HL-60/S4 treated with retinoic acid at 250 ng/mL for 4 days and 3 days (cell line): ENCODE measurements at regions not wholly inside any gene's neighbourhood (a gene's known extent, or its start where the extent isn't known, plus 50 kb on each side); places are given as distances from the start of the nearest gene placed in this dataset.

Source experiments
- in situ Hi-C: fragments of 300-500 bp; cut with MboI; formaldehyde crosslinking; loops from 2 replicates; pipeline ENCODE4 v1.7.0; 2022; ENCODE audit warnings: low sequenced_read_pairs

DNA sequence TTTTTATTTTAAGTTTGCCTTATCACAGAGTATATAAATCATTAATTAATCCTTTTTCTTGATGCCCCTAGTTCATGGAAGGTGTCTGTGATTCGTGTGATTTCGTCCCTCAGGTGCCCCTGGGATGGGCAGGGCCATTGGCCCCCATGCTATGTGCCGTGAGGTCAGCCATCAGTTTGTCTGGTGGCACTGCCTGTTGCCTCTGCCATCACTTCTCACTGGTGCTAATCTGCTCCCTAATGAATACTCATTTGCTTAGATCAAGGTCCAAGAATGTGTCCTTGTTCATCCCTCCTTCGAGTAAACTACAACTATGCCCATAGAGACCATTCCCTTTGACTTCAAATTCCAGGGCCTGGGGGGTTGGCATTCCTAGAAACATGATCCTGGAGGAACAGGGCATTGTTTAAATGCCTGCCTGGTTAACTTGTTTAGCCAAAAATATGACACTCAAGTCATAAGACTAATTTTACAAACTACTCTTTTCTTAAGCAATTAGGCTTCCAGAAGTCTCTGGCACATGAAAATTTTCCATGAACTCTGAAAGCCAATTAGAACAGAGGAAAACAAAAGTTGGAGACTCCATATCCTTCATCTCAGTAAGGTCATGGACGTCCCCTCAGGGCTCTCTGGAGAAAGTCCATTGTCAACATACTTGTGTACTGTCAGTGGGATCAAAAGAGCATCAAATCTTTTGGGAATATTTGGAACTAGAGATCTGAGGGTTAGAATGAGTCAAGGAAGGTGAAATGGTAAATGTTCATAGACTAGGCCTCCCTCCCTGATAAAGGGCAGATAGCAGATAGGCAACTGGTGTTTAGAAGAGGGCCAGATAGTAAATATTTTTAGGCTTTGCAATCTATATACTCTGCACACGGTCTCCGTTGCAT, 90.9 kb upstream of the PLXNC1 start:
- in situ Hi-C loops, result no loop called here

DNA sequence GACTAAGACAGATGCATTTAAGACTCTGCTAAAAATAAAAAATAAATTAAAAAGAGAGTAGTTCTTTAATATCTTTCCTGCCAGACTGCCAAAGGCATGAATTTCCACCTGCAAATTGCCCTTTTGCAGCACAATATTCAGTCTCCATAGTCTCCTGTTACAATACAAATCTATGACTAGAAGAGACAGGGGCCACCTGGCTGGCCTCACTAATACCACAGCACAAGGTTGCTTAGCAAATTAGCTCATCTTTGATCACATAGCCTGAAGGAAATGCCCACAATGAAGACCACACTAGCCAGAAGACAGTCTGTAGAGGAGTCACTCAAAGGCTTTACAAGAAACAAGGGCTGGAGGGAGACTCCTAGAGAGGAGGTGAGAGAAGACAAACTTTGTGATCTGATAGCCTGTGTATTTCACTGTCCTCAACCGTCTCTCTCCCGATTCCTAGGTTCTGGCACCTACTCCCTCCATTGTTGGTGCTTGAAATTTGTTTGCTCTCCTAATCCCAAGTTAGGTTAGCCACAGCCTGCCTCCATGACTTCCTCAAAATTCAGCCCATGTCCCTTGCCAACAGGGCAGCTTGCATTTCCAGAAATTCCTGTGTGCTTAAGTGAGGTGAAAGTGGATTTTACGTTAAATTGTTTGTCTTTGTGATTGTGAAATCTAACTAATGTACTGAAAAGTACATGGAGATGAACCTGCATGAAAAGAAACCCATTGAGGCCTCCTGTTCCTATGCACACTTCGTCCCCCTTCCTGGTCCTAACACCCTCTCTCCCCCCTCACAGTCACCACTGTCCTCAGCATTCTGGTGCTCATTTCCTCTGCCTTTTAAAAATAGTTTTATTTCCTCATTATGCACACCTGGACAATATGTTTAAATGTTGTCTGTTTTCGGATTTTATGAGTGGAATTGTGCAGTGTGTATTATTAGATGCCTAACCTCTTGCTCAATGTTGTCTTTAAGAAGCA, 88.7 kb upstream of the PLXNC1 start:
- in situ Hi-C loops, result no loop called here

DNA sequence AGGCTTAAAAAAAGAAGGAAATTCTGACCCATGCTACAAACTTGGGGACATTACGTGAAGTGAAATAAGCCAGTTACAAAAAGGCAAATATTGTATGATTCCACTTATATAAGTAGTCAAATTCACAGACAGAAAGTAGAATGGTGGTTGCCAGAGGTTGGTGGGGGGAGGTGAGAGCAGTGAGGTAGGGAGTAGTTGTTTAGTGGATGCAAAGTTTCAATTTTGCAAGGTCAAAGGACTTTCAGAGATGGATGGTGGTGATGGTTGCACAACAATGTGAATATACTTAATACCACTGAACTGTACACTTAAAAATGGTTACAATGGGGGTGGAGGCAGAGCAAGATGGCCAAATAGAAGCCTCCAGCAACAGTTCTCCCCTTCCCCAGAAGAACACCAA, 86.2 kb upstream of the PLXNC1 start:
- in situ Hi-C loops, result no loop called here

DNA sequence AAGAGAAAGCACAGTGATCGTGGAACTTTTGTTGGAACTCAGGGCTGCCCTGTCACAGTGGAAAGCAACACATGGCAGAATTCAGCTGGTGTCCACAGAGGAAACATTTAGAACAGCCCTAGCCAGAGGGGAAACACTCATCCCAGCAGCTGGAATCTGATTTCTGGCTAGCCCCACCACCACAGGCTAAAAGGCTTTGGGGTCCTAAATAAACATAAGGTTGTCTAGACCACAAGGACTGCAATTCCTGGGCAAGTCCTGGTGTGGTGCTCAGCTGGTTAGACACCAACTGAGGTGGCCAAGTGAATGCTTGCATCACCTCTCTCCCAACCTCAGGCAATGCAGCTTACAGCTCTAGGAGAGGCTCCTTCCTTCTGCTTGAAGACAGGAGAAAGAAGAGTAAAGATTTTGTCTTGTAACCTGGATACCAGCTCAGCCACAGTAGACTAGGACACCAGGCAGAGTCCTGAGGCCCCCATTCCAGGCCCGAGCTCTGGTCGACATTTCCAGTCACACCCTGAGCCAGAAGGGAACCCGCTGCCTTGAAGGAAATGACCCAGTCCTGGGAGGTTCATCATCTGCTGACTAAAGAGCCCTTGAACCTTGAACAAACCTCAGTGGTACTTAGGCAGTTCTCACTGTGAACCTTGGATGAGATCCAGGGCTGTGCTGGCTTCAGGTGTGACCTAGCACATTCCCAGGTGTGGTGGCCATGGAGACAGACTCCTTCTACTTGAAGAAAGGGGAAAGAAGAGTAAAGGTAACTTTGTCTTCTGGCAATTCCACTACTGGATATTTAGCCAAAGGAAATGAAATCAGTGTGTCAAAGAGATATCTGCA, 85.4 kb upstream of the PLXNC1 start:
- in situ Hi-C loops, result no loop called here

DNA sequence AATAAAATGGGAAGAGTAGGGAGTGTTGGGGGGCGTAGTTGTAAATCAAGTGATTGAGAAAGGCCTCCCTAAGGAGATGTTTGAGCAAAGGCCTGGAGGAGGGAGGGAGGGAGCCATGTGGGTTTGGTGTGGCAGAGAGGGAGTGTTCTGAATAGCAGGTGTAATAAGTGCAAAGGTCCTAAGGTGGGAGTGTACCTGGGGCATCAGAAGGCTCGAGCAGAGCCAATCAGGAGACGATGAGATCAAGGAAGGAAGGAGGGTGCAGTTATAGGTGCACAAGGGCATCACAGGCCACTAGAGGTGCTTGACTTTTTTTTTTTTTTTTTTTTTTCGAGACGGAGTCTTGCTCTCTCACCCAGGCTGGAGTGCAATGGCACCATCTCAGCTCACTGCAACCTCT, 77.9 kb upstream of the PLXNC1 start:
- in situ Hi-C loops, result no loop called here

DNA sequence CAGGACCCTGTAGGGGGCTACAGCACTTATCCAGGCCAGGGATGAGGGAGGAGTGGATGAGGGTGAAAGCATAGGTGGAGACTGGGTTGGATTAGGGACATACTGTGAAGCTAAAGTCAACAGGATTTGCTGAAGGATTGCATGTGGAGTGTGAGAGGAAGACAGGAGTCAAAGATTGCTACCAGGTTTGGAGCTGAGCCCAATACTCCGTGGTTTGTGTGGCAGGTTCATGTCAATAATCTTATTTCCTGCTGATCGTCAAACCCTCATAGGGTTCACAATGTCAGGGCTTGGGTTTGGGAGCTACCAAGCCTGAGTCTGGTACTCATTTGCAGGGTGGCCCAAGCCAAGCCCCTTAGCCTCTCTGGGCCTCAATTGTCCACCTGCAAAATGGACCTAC, 77.1 kb upstream of the PLXNC1 start:
- in situ Hi-C loops, result no loop called here

DNA sequence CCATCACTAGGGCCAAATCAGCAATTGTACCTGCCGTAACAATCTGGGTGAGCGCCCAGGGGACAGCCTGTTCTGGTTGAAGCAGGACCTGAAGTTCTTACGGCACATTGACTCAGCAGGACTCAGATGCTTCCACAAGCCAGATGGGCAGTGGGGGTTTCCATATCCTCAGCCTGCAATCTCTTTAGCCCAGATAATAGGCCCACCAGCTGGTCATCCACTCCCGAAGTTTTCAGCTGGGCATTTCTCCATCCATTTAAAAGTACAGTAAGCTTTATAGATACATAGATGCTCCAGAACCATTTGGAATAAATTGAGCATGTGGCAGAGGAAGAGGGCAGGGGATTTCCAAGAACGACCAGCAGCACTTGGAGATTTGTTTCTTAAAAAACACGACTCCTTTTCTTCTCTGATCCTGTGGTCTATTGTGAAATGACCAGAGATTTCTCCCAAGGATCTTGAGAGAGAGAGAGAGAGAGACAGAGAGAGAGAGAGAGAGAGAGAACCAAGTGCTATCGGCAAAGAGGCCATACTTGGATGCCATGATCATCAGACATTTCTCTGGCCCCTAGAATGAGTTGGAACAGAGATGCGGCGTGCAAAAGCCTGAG, 74.8 kb upstream of the PLXNC1 start:
- in situ Hi-C loops, result no loop called here

DNA sequence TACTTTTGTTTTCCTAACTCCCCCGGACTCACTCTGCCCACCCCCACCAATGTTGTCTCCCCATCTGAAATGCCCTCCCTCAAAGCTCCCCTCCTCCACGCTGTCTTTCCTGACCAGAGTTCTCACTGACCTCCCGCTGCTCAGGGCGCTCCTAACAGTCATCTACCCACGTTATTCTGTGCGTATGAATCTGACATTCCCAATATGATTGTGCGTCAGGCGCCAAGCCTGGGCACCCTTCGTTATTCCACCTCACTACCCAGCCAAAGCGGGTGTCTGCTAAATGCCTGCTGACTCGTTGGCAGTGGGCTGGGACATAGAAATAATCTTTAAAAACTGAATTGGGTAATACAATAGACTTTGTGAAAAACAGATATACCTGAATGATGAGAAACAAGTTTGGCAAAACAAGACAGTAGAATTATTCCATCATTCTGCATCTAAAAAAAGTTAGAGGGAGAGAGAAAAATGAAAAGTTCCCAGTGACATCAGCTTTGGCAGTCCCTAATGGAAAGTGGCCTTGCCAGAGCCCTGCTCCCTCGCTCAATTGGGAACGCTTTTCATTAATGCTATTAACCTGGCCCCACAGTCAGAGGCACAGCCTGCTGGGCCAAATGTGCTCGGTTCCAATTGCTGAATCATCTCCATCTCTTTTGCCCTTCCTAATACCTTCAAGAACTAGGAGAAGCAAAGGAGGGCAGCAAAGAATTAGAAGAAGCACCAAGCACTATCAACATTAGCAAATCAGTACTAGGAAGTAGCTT, 74.0 kb upstream of the PLXNC1 start:
- in situ Hi-C loops, result no loop called here

DNA sequence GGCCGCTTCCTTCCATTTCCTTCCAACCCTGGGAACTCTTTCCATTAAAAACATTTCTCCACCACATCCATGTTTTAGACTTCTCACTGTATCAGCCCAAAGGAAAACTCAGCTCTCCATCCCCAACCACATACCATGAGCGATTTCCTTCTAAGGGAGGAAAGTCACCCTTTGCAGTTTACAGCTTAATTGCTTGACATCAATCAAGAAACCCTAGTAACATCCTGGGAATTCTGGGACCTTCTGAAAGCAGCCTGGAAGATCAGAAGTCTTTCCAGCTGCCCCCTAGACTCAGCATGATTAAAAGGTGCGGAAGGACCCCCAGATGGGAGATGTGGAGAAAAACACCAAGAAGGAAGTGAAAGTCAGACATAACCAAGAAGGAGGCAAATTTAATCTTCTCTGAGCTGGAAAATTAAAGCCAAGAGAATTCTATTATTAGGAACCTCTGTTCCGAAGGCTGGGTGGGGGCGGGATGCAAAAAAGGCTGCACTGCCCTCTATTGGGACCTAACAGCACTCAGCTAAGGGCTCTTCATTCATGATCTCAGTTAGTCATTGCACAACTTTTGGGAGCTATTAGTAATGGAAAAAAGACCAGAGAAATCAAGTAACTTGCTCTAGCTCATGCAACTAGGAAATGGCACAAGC, 73.3 kb upstream of the PLXNC1 start:
- in situ Hi-C loops, result loop anchor here (25.0 kb wide), 1 partner anchor 513 kb away; the partner anchor contains the start of gene SOCS2

DNA sequence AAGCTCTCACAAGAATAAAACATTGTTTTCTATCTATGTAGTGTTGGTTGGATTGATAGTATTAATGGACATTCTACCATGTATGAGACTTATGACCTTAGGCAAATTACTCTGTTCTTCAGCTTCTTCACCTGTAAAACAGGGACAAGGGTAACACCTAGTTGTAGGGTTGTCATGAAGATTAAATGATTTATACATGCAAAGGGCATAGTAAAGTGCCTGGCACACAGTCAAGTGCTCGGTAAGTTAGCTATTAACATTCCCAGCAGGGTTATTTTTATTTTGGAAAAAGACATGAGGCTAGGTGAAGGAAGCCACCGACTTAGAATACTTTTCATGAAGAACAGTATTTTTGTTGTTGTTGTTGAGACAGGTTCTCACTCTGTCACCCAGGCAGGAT, 71.2 kb upstream of the PLXNC1 start:
- in situ Hi-C loops, result loop anchor here (25.0 kb wide), 1 partner anchor 515 kb away; the partner anchor contains the start of gene SOCS2

DNA sequence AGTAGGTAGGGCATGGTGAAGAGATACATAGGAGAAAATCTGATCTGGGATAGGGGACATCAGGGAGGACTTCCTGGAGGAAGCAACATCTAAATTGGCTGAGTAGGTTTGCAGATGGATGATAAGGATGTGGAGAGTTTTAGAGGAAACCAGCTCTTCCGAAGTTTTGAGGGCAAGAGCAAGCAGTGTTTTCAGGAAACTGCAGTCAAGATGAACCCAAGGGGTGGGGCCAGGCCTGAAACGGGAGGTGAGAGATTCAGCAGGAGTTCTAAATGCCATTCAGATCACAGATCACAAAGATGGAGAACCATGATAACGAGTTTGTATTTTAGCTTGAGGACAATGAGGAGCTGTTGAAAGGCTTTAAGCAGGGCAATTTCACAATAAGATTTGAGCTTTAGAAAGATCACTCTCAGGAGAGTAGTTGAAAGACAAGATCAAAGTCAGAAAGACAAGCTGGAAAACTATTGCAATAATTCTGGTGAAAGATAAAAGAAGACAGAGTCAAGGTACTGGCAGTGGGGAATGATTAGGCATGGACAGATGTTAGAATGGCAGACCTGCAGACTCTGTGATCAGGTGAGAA, 70.1 kb upstream of the PLXNC1 start:
- in situ Hi-C loops, result loop anchor here (25.0 kb wide), 1 partner anchor 516 kb away; the partner anchor contains the start of gene SOCS2

DNA sequence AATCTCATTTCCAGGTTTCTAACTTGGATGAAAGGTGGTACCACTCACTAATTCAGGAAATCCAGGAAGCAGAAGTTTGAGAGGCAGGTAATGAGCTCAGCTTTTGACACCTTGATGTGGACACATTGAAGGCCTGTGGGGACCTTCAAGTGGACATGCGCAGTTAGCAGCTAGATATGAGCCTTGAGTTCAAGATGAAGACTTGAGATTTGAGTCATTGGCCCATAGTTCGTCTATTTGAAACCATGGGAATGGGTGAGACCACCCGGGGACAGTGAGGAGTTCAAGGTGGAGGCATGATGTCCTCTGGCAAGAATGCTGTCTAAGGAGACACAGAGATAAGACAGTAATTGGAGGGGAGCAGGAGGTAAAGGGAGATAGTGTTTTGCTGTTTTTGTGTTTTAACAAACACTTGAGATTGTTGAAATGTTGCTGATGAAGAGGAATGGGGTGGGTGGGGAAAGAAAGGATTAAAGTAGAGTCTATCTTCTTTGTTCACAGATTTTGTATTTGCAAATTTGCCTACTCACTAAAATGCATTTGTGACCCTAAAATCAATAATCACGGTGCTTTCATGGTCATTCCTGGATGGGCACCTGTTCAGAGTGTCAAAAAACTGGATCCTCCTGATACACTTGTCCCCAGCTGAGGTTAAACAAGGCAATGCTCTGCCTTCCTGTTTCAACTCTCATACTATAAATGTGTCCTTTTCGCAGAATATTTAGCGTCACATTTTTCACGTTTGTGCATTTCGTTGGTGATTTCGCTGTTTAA, 69.5 kb upstream of the PLXNC1 start:
- in situ Hi-C loops, result loop anchor here (25.0 kb wide), 1 partner anchor 517 kb away; the partner anchor contains the start of gene SOCS2

DNA sequence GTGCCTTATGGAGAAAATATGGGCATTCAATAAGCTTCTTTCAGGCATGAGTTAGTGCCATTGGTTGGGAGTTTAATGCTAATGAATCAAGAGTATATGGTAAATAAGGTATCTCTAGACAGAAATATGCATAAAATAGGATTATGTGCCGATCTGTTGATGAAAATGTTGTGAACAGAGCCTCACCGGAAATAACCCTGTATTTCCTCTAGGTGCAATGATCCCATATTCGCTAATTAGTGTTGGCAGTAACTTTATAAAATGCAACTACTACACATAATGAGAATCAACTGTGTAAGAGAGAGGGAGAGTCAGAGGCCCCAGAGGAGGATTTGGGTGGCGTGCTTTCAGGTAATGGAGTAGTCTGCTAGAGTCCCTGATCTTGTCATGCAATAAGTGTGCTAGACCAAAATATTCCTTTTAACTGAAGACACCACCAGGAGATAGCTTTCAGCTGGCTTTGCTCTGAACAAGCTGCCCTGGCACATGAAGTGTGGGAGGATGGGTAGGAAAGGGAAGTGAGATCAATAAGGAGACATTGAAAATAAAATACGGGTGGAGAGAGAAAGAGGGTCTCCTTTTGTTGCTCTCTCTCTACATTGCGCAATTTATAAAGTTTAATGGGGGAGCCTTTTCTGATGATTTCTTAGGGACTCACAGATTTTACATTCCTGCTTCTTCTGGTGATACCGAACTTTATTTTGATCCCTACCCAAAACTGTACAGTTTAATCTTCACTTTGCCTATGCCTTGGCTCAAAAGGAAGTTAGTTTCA, 68.6 kb upstream of the PLXNC1 start:
- in situ Hi-C loops, result loop anchor here (25.0 kb wide), 1 partner anchor 517 kb away; the partner anchor contains the start of gene SOCS2

DNA sequence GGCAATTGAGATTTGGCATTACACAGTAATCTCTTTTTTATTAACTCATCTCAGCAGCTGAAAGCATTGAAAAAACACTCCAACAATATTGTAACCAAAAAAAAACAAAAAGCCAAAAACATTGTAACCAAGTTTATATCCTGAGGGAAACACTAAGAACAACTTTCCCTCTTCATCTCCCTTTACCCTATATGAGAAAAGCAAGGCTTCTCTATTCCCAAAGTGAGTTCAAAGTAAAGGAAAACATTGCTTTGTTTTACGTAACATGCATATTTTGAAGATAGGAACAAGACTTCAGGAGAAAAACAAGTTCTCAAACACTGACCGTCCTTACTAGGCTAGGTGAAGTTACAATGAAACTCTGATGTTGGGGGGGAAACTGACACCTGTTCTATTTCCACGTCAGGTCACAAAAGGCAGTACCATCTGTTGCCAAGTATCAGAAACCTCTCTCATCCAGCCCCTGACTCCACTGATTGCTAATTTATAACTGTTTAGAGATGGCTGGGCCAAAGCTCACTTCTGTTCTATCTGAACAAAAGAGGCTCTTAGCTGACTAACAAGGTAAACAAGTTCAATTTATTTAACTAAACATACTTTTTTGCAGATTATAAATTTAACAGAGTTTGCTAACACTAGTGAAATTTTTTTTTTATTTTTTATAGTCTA, 67.9 kb upstream of the PLXNC1 start:
- in situ Hi-C loops, result loop anchor here (25.0 kb wide), 1 partner anchor 518 kb away; the partner anchor contains the start of gene SOCS2

DNA sequence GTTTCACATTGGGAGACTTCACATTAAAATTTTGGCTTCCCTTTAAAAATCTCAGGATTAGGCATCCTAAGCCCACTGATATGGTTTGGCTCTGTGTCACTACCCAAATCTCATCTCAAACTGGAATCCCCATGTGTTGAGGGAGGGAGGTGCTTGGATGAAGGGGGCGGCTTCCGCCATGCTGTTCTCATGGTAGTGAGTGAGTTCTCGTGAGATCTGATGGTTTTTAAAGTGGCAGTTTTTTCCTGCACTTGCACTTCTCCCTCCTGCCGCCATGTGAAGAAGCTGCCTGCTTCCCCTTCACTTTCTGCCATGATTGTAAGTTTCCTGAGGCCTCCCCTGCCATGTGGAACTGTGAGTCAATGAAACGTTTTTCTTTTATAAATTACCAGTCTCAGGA, 65.7 kb upstream of the PLXNC1 start:
- in situ Hi-C loops, result loop anchor here (25.0 kb wide), 1 partner anchor 520 kb away; the partner anchor contains the start of gene SOCS2

DNA sequence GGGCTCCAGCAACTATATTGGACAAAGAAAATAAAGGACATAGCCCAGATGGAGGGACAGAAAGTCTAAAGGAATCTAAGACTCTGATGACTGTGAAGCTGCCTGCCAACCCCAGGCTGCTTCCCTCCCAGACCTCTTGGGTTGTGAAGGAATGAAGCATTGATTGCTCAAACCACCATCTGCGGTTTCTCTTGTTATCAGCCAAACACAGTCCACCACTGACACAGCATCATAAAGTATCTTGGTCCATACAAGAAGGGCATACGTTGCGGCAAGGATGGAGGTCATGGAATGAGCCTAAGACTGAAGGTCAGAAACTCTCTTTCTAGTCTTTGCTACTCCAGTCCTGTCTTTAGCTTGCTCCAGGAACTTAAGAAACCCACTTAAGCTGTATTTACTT, 58.5 kb upstream of the PLXNC1 start:
- in situ Hi-C loops, result loop anchor here (25.0 kb wide), 1 partner anchor 528 kb away; the partner anchor contains the start of gene SOCS2
